HFFc6 (cell line): ENCODE measurements at regions not wholly inside any gene's neighbourhood (a gene's known extent, or its start where the extent isn't known, plus 50 kb on each side); places are given as distances from the start of the nearest gene placed in this dataset.
"Not testable (repeated sequence)": the region's sequence is repeated elsewhere in the genome, so short reads cannot be mapped to it uniquely, and the experiment has no call there.

Source experiments
- DNase-seq: peaks from one replicate; pipeline ENCODE4 v3.0.0-alpha.2; 2018
- H3K27ac Mint-ChIP-seq: 2 replicates; pipeline ENCODE4 v1.8.0; 2020; ENCODE audit warnings: mild to moderate bottlenecking, mixed read lengths
- H3K27me3 Mint-ChIP-seq: 2 replicates; pipeline ENCODE4 v1.8.0; 2021; ENCODE audit warnings: mild to moderate bottlenecking, moderate library complexity, mixed read lengths; ENCODE audit not compliant: insufficient read depth
- H3K36me3 Mint-ChIP-seq: 2 replicates; pipeline ENCODE4 v1.8.0; 2021; ENCODE audit warnings: low read depth, mixed read lengths
- H3K4me1 Mint-ChIP-seq: 2 replicates; pipeline ENCODE4 v1.8.0; 2020; ENCODE audit warnings: low read depth, mixed read lengths
- H3K4me3 Mint-ChIP-seq: 2 replicates; pipeline ENCODE4 v1.8.0; 2020; ENCODE audit warnings: mild to moderate bottlenecking, moderate library complexity, mixed read lengths
- H3K9me3 Mint-ChIP-seq: 2 replicates; pipeline ENCODE4 v1.8.0; 2020; ENCODE audit warnings: mild to moderate bottlenecking, mixed read lengths
- CTCF ChIP-seq: fragments of 200-600 bp; sonication (generic); IDR thresholded peaks from 2 replicates; pipeline ENCODE4 v1.5.0; 2021; ENCODE audit warnings: antibody characterized with exemption, mild to moderate bottlenecking

GRCh38 chr3:69660631-69661030 is 78.6 kb upstream of the MITF start:
- no peak for DNase-seq
- H3K4me1 Mint-ChIP-seq = no peaks in the 10 kb centered on the region
- no peak for TF ChIP-seq CTCF
- peaks cover 19% of the 10 kb centered on the region for H3K27me3 Mint-ChIP-seq
- H3K36me3 Mint-ChIP-seq = no peaks in the 10 kb centered on the region
- H3K4me3 Mint-ChIP-seq = no peak overlapping the region
- H3K27ac Mint-ChIP-seq = no peak overlapping the region
- H3K9me3 Mint-ChIP-seq = no peaks in the 10 kb centered on the region

GRCh38 chr3:69659180-69659910 is 79.9 kb upstream of the MITF start:
- no peak for TF ChIP-seq CTCF
- Mint-ChIP-seq H3K36me3 (no peaks in the 10 kb centered on the region), H3K4me3 (no peak overlapping the region), H3K27ac (no peak overlapping the region), H3K9me3 (no peaks in the 10 kb centered on the region), H3K4me1 (no peaks in the 10 kb centered on the region), H3K27me3 (peaks cover 17% of the 10 kb centered on the region)
- no peak for DNase-seq

- Mint-ChIP-seq H3K27me3 (peaks cover 13% of the 10 kb centered on the region), H3K36me3 (no peaks in the 10 kb centered on the region), H3K27ac (no peak overlapping the region), H3K9me3 (no peaks in the 10 kb centered on the region), H3K4me3 (no peak overlapping the region), H3K4me1 (no peaks in the 10 kb centered on the region)
- TF ChIP-seq CTCF = no peak
- no peak for DNase-seq
Measured at GRCh38 chr3:69658514-69659140, 80.6 kb upstream of the MITF start.

- not testable (repeated sequence) for H3K27ac Mint-ChIP-seq, H3K9me3 Mint-ChIP-seq, H3K36me3 Mint-ChIP-seq, DNase-seq, H3K4me1 Mint-ChIP-seq, H3K27me3 Mint-ChIP-seq, H3K4me3 Mint-ChIP-seq
Measured at GRCh38 chr3:69657030-69657429, 82.2 kb upstream of the MITF start.

GRCh38 chr3:69651765-69652164 is 87.5 kb upstream of the MITF start:
- no peak for DNase-seq
- no peaks in the 10 kb centered on the region for H3K9me3 Mint-ChIP-seq
- H3K4me3 Mint-ChIP-seq = no peak overlapping the region
- peaks cover 16% of the 10 kb centered on the region for H3K4me1 Mint-ChIP-seq
- no peaks in the 10 kb centered on the region for H3K36me3 Mint-ChIP-seq
- no peaks in the 10 kb centered on the region for H3K27me3 Mint-ChIP-seq
- no peak for TF ChIP-seq CTCF
- no peak overlapping the region for H3K27ac Mint-ChIP-seq

GRCh38 chr3:69650066-69650419 is 89.2 kb upstream of the MITF start:
- no peak overlapping the region for H3K27ac Mint-ChIP-seq
- DNase-seq = no peak
- no peaks in the 10 kb centered on the region for H3K27me3 Mint-ChIP-seq
- no peaks in the 10 kb centered on the region for H3K9me3 Mint-ChIP-seq
- no peaks in the 10 kb centered on the region for H3K36me3 Mint-ChIP-seq
- no peak overlapping the region for H3K4me3 Mint-ChIP-seq
- TF ChIP-seq CTCF = no peak
- H3K4me1 Mint-ChIP-seq = peaks cover 16% of the 10 kb centered on the region
